Heart left ventricle (tissue), 13 donors: ENCODE measurements at regions not wholly inside any gene's neighbourhood (a gene's known extent, or its start where the extent isn't known, plus 50 kb on each side); places are given as distances from the start of the nearest gene placed in this dataset.

Experiments
- POLR2A ChIP-seq, 2 donors: fragments of 450-650 bp; IDR thresholded peaks; one replicate each; pipeline ENCODE4 v1.6.1; 2017; ENCODE audit warnings: antibody characterized with exemption in 2 of 2, mild to moderate bottlenecking in 2 of 2, moderate library complexity in 2 of 2
- TF ChIP-seq, protein P1 (sequence below), 12 donors: fragments of 200-600 bp; sonication (generic) in 4 of 12; IDR thresholded peaks; one replicate each; pipeline versions ENCODE4 v1.5.0 to v1.8.0; 2018 to 2022; ENCODE audit warnings: antibody characterized with exemption in 12 of 12, mild to moderate bottlenecking in 5 of 12
- donor health status: ischemic (EF 13 %, LVEDD 7.1; RV severe dilation, severe dysfunction).
- donor health status: DM: no; HTN: yes; CAD: no.
- donor health status: DM: no; HTN: no; CAD: no.
- donor health status: ischemic (EF 25% LVEDD 6.9; RV normal size, moderate dysfunction).
- donor health status: ischemic (EF 25% LVEDD 5.7; RV mildly dilated, moderate dysfunction).
- donor health status: ischemic (EF 35%, LVEDD 5.7; RV mildly dilated, moderate dysfunction).
- donor health status: nonischemic (EF 11% LVEDD 7.7; RV severe dilation, severe dysfunction).
- donor health status: DM: yes; HTN: yes; CAD: no.
- donor health status: PGD.
- donor health status: ischemic (EF 29% LVEDD 5.4; RV normal size, mild dysfunction).
- donor health status: nonischemic (EF 23%, LVEDD 6.1; RV moderate dilation, normal function).

DNA sequence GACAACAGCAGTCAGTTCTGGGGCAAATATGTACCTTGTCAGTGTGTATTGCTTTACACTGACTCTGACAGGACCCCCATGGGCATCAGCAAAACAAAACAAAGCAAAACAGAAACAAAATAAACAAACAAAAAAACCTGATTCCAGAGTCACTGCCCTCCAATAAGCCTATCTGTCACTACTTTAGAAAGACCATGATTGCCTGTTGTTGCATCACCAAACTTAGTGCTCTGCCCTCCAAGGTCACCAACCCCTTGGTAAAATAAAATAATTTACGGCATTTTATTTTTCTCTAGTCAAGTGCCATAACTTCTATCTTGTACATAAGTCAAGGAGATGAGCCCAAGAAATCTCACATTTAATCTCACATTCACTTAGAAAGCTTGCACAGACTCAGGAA lies 120.9 kb upstream of the ADAMTS3 start:
- no peak for TF ChIP-seq POLR2A (IDR thresholded peaks at IDR 0.05)
- TF ChIP-seq, protein P1, sequence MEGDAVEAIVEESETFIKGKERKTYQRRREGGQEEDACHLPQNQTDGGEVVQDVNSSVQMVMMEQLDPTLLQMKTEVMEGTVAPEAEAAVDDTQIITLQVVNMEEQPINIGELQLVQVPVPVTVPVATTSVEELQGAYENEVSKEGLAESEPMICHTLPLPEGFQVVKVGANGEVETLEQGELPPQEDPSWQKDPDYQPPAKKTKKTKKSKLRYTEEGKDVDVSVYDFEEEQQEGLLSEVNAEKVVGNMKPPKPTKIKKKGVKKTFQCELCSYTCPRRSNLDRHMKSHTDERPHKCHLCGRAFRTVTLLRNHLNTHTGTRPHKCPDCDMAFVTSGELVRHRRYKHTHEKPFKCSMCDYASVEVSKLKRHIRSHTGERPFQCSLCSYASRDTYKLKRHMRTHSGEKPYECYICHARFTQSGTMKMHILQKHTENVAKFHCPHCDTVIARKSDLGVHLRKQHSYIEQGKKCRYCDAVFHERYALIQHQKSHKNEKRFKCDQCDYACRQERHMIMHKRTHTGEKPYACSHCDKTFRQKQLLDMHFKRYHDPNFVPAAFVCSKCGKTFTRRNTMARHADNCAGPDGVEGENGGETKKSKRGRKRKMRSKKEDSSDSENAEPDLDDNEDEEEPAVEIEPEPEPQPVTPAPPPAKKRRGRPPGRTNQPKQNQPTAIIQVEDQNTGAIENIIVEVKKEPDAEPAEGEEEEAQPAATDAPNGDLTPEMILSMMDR (IDR thresholded peaks at IDR 0.05), result no peak
